Psoas muscle (tissue), 7 donors: ENCODE measurements at regions not wholly inside any gene's neighbourhood (a gene's known extent, or its start where the extent isn't known, plus 50 kb on each side); places are given as distances from the start of the nearest gene placed in this dataset.

Experiments
- ATAC-seq, 4 donors: fragments of 200-7000 bp; cut with Tn5 transposase; one replicate each; pipeline ENCODE4 v1.9.1; 2020; ENCODE audit warnings: moderate library complexity in 3 of 4, mild to moderate bottlenecking in 2 of 4
- DNase-seq, 2 donors: peaks; one replicate each; pipeline ENCODE4 v3.0.0-alpha.2; 2020
- H3K27ac ChIP-seq: fragments of 200-600 bp; one replicate; pipeline ENCODE4 v1.8.0; 2022
- H3K27me3 ChIP-seq, 3 donors: fragments of 200-600 bp in 1 of 3; one replicate each; pipeline versions ENCODE4 v1.6.1 to v1.8.0; 2013 to 2022; ENCODE audit warnings: low read length in 2 of 3, mild to moderate bottlenecking in 2 of 3, moderate library complexity in 1 of 3; ENCODE audit not compliant: insufficient read depth in 3 of 3
- H3K36me3 ChIP-seq, 2 donors: fragments of 200-600 bp in 1 of 2; one replicate each; pipeline versions ENCODE4 v1.6.1 to v1.8.0; 2013 to 2022; ENCODE audit warnings: low read depth in 1 of 2, mild to moderate bottlenecking in 1 of 2, moderate library complexity in 1 of 2; ENCODE audit not compliant: insufficient read depth in 1 of 2
- H3K4me1 ChIP-seq: fragments of 200-600 bp; one replicate; pipeline ENCODE4 v1.8.0; 2022
- H3K4me3 ChIP-seq: fragments of 200-600 bp; one replicate; pipeline ENCODE4 v1.8.0; 2022; ENCODE audit warnings: mild to moderate bottlenecking
- H3K9me3 ChIP-seq: fragments of 200-600 bp; one replicate; pipeline ENCODE4 v1.8.0; 2022
- CTCF ChIP-seq: fragments of 200-600 bp; IDR thresholded peaks from one replicate; pipeline ENCODE4 v1.8.0; 2022; ENCODE audit warnings: antibody characterized with exemption
- WGBS, 3 donors: extraction: QIAGEN DNeasy Blood & Tissue Kit; methylation state at CpG; one replicate each; pipeline versions ENCODE4 v1.1.6 to v1.1.7; 2013; 5-methylcytosine and 5-hydroxymethylcytosine counted together
- intact Hi-C, 2 donors: fragments of 100-400 bp; cut with DNase I; formaldehyde crosslinking; loops; one replicate each; pipeline versions ENCODE4 v1.11.0 to v1.14.2; 2022
- donor health status: healthy with polysubstance abuse.
- donor health status: DM: no; HTN: no; CAD: no; lungs with moderate emphysema.
- donor health status: Bipolar disorder and iron deficiency.
- donor health status: healthy.
- donor health status: DM: yes; HTN: yes; CAD: no.
- donor health status: DM: no; HTN: no; CAD: no.
- donor health status: DM: yes; HTN: yes; CAD: no.

GRCh38 chr5:8719796-8720195 is 826.1 kb downstream of the SEMA5A start:
- WGBS, 3 donors, result 85 to 89% (median 88%) methylated on average over 7 of the region's 7 CpGs
- H3K36me3 ChIP-seq, result no peaks in the 10 kb centered on the region
- intact Hi-C loops, result no loop called here
- TF ChIP-seq CTCF, result no peak
- no peaks in the 10 kb centered on the region for H3K4me1 ChIP-seq
- no peak overlapping the region for H3K4me3 ChIP-seq
- ATAC-seq (no peak), DNase-seq (no peak)
- H3K27ac ChIP-seq, result no peak overlapping the region
- no peaks in the 10 kb centered on the region for H3K27me3 ChIP-seq
- H3K9me3 ChIP-seq, result no peaks in the 10 kb centered on the region

- intact Hi-C loops, result no loop called here
- DNase-seq (no peak), ATAC-seq (no peak)
- Histone ChIP-seq H3K4me3 (no peak overlapping the region), H3K36me3 (no peaks in the 10 kb centered on the region), H3K27me3 (no peaks in the 10 kb centered on the region), H3K9me3 (no peaks in the 10 kb centered on the region), H3K4me1 (no peaks in the 10 kb centered on the region), H3K27ac (no peak overlapping the region)
- no peak for TF ChIP-seq CTCF
- WGBS, 3 donors, result 43 to 50% (median 43%) methylated on average over 5 of the region's 5 CpGs
Measured at GRCh38 chr5:8720506-8720905, 825.4 kb downstream of the SEMA5A start.

GRCh38 chr5:8721536-8721935 is 824.3 kb downstream of the SEMA5A start:
- ATAC-seq (no peak), DNase-seq (no peak)
- no peaks in the 10 kb centered on the region for H3K27me3 ChIP-seq
- TF ChIP-seq CTCF, result no peak
- H3K9me3 ChIP-seq, result no peaks in the 10 kb centered on the region
- 69 to 81% (median 70%) methylated on average over 1 of the region's 1 CpG for WGBS, 3 donors
- H3K36me3 ChIP-seq, result no peaks in the 10 kb centered on the region
- no peak overlapping the region for H3K27ac ChIP-seq
- H3K4me1 ChIP-seq, result no peaks in the 10 kb centered on the region
- H3K4me3 ChIP-seq, result no peak overlapping the region
- intact Hi-C loops, result no loop called here

- 72 to 82% (median 76%) methylated on average over 11 of the region's 11 CpGs for WGBS, 3 donors
- no peaks in the 10 kb centered on the region for H3K36me3 ChIP-seq
- H3K27ac ChIP-seq, result no peak overlapping the region
- no peaks in the 10 kb centered on the region for H3K27me3 ChIP-seq
- no peak overlapping the region for H3K4me3 ChIP-seq
- no peak for TF ChIP-seq CTCF
- no peaks in the 10 kb centered on the region for H3K4me1 ChIP-seq
- H3K9me3 ChIP-seq, result no peaks in the 10 kb centered on the region
- no peak for ATAC-seq
- no peak for DNase-seq
- intact Hi-C loops, result no loop called here
Measured at GRCh38 chr5:8726383-8727036, 819.4 kb downstream of the SEMA5A start.

GRCh38 chr5:8727396-8727795 is 818.5 kb downstream of the SEMA5A start:
- intact Hi-C loops, result no loop called here
- WGBS, 3 donors, result 60 to 68% (median 65%) methylated on average over 4 of the region's 4 CpGs
- H3K27me3 ChIP-seq, result no peaks in the 10 kb centered on the region
- no peaks in the 10 kb centered on the region for H3K4me1 ChIP-seq
- H3K36me3 ChIP-seq, result no peaks in the 10 kb centered on the region
- H3K4me3 ChIP-seq, result no peak overlapping the region
- DNase-seq (no peak), ATAC-seq (no peak)
- no peak overlapping the region for H3K27ac ChIP-seq
- H3K9me3 ChIP-seq, result no peaks in the 10 kb centered on the region
- no peak for TF ChIP-seq CTCF
